Activated CD8-positive, alpha-beta T cell treated with anti-CD3 and anti-CD28 coated beads, Interleukin-2, amount 10 ng/mL, durations not matched to agents 7 days and 5 days (primary cell): ENCODE measurements at regions not wholly inside any gene's neighbourhood (a gene's known extent, or its start where the extent isn't known, plus 50 kb on each side); places are given as distances from the start of the nearest gene placed in this dataset.
A peak's percentile ranks its signal among the peaks of the same experiment; 100 is the strongest.

ENCODE experiments used
- ATAC-seq: fragments of 150-1000 bp; cut with Tn5 transposase; one replicate; pipeline ENCODE4 v1.10.0; 2021; ENCODE audit warnings: moderate library complexity
- CTCF ChIA-PET: fragments of 350-600 bp; sonication (Branson Sonifier 250); formaldehyde crosslinking; loops from one replicate; lab custom pipeline; 2021; ENCODE audit warnings: antibody characterized with exemption; lab: Charles Lee
- POLR2A ChIA-PET: fragments of 350-600 bp; sonication (Branson Sonifier 250); formaldehyde crosslinking; loops from one replicate; lab custom pipeline; 2021; ENCODE audit warnings: antibody characterized with exemption; lab: Charles Lee
- DNase-seq: peaks from one replicate; pipeline ENCODE4 v3.0.0-alpha.2; 2020
- H3K27ac Mint-ChIP-seq: one replicate; pipeline ENCODE4 v1.8.0; 2021; ENCODE audit warnings: mild to moderate bottlenecking, mixed read lengths
- H3K27me3 Mint-ChIP-seq: one replicate; pipeline ENCODE4 v1.8.0; 2021; ENCODE audit warnings: low read depth, mixed read lengths
- H3K36me3 Mint-ChIP-seq: one replicate; pipeline ENCODE4 v1.8.0; 2021; ENCODE audit warnings: low read depth, mixed read lengths
- H3K4me1 Mint-ChIP-seq: one replicate; pipeline ENCODE4 v1.8.0; 2021; ENCODE audit warnings: low read depth, mixed read lengths
- H3K4me3 Mint-ChIP-seq: one replicate; pipeline ENCODE4 v1.8.0; 2021; ENCODE audit warnings: mild to moderate bottlenecking, mixed read lengths
- H3K9me3 Mint-ChIP-seq: one replicate; pipeline ENCODE4 v1.8.0; 2022; ENCODE audit warnings: mixed read lengths; ENCODE audit not compliant: insufficient read depth

- ChIA-PET POLR2A (no interaction called here), CTCF (no interaction called here)
- Mint-ChIP-seq H3K27ac (no peak overlapping the region), H3K36me3 (no peaks in the 10 kb centered on the region), H3K4me3 (no peak overlapping the region), H3K4me1 (no peaks in the 10 kb centered on the region), H3K27me3 (no peaks in the 10 kb centered on the region), H3K9me3 (peaks cover 27% of the 10 kb centered on the region)
- no peak for ATAC-seq
- peak; percentile 44 for DNase-seq
Measured at GRCh38 chr6:18823782-18824386, 436.7 kb downstream of the RNF144B start.

- Mint-ChIP-seq H3K27ac (no peak overlapping the region), H3K27me3 (no peaks in the 10 kb centered on the region), H3K4me1 (no peaks in the 10 kb centered on the region), H3K4me3 (no peak overlapping the region), H3K36me3 (no peaks in the 10 kb centered on the region), H3K9me3 (peaks cover 5% of the 10 kb centered on the region)
- no peak for ATAC-seq
- CTCF ChIA-PET: no interaction called here
- POLR2A ChIA-PET: no interaction called here
- DNase-seq: no peak
Measured at GRCh38 chr6:18829272-18829870, 442.2 kb downstream of the RNF144B start.

GRCh38 chr6:18835976-18836375 is 448.8 kb downstream of the RNF144B start:
- no peak for ATAC-seq
- H3K9me3 Mint-ChIP-seq: no peaks in the 10 kb centered on the region
- H3K27ac Mint-ChIP-seq: no peak overlapping the region
- H3K4me3 Mint-ChIP-seq: no peak overlapping the region
- no peaks in the 10 kb centered on the region for H3K27me3 Mint-ChIP-seq
- DNase-seq: no peak
- H3K36me3 Mint-ChIP-seq: no peaks in the 10 kb centered on the region
- ChIA-PET CTCF (no interaction called here), POLR2A (no interaction called here)
- H3K4me1 Mint-ChIP-seq: no peaks in the 10 kb centered on the region

GRCh38 chr6:18837013-18837412 is 449.9 kb downstream of the RNF144B start:
- no peak overlapping the region for H3K27ac Mint-ChIP-seq
- ATAC-seq: no peak
- CTCF ChIA-PET: no interaction called here
- peaks cover 7% of the 10 kb centered on the region for H3K9me3 Mint-ChIP-seq
- no peaks in the 10 kb centered on the region for H3K27me3 Mint-ChIP-seq
- no peaks in the 10 kb centered on the region for H3K4me1 Mint-ChIP-seq
- POLR2A ChIA-PET: no interaction called here
- no peaks in the 10 kb centered on the region for H3K36me3 Mint-ChIP-seq
- no peak overlapping the region for H3K4me3 Mint-ChIP-seq
- no peak for DNase-seq

DNA sequence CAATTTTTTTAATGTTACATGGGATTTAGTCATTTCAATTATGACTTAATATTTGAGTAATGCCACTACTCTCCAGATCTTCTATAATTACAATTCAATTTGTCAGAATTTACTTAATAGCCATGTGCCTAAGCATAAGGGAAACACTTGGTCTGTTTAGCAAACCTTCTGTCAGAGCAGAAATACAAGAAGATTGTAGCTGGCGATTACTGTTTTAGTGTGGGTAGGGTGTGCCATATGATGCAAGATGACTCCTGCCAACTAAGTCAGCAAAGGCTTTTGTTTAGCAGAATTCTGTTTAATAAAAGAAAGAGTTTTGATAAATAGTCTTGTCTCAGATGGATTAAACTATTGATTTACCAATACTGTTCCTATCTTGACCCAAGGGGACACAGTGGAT is 455.4 kb downstream of the RNF144B start:
- Mint-ChIP-seq H3K36me3 (no peaks in the 10 kb centered on the region), H3K4me3 (no peak overlapping the region), H3K4me1 (no peaks in the 10 kb centered on the region), H3K27me3 (no peaks in the 10 kb centered on the region), H3K9me3 (peaks cover 7% of the 10 kb centered on the region), H3K27ac (no peak overlapping the region)
- no peak for DNase-seq
- ChIA-PET POLR2A (no interaction called here), CTCF (no interaction called here)
- ATAC-seq: no peak

DNA sequence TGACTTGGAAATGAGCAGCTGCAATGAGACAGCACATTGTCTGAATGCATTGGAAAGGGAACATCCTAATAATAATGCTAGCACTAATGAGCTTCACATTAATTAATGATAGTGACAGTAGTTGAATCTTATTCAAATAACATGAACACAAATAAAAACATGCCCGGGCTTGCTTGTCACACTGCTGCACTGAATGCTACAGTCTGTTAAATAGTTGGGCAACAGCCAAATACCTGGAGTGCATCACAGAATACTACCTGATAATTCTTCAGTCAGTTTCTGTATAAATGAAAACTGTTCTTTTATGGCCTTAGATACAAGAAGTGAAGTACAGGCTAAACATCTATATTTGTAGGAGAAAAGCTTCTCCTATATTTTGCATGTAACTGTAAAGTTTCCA is 458.7 kb downstream of the RNF144B start:
- DNase-seq (no peak), ATAC-seq (no peak)
- Mint-ChIP-seq H3K27ac (no peak overlapping the region), H3K9me3 (peaks cover 7% of the 10 kb centered on the region), H3K27me3 (no peaks in the 10 kb centered on the region), H3K4me1 (no peaks in the 10 kb centered on the region), H3K4me3 (no peak overlapping the region), H3K36me3 (no peaks in the 10 kb centered on the region)
- ChIA-PET CTCF (no interaction called here), POLR2A (no interaction called here)

DNA sequence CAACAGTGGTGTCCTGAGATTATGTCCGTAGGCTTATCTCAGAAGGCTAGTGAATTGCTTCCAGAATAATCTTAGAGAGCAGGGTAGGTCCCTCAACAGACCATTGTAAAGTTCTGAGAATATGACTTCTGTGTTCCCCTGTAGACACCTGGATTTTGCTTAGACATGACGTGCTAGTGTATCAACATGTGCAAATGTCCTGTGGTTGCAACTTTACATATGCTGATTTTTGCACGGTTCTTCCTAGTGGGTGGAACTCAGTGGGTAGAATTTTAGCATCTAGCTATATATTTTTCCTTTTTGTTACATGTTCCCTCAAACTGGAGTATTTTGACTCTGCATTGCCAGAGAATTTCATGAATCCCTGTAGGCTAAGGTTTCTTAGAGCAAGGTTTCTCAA is 459.2 kb downstream of the RNF144B start:
- CTCF ChIA-PET: no interaction called here
- ATAC-seq (no peak), DNase-seq (no peak)
- Mint-ChIP-seq H3K9me3 (peaks cover 6% of the 10 kb centered on the region), H3K27me3 (no peaks in the 10 kb centered on the region), H3K36me3 (no peaks in the 10 kb centered on the region), H3K4me3 (no peak overlapping the region), H3K27ac (no peak overlapping the region), H3K4me1 (no peaks in the 10 kb centered on the region)
- POLR2A ChIA-PET: no interaction called here

GRCh38 chr6:18861204-18861603 is 474.1 kb downstream of the RNF144B start:
- no peak for ATAC-seq
- CTCF ChIA-PET: no interaction called here
- Mint-ChIP-seq H3K4me3 (no peak overlapping the region), H3K27me3 (no peaks in the 10 kb centered on the region), H3K4me1 (no peaks in the 10 kb centered on the region), H3K27ac (no peak overlapping the region), H3K36me3 (no peaks in the 10 kb centered on the region), H3K9me3 (peaks cover 19% of the 10 kb centered on the region)
- no peak for DNase-seq
- POLR2A ChIA-PET: no interaction called here

GRCh38 chr6:18883268-18883667 is 496.1 kb downstream of the RNF144B start:
- H3K9me3 Mint-ChIP-seq: peaks cover 7% of the 10 kb centered on the region
- H3K4me1 Mint-ChIP-seq: no peaks in the 10 kb centered on the region
- no peaks in the 10 kb centered on the region for H3K27me3 Mint-ChIP-seq
- ChIA-PET POLR2A (no interaction called here), CTCF (no interaction called here)
- DNase-seq: no peak
- H3K27ac Mint-ChIP-seq: no peak overlapping the region
- H3K4me3 Mint-ChIP-seq: no peak overlapping the region
- no peaks in the 10 kb centered on the region for H3K36me3 Mint-ChIP-seq
- ATAC-seq: no peak

- CTCF ChIA-PET: no interaction called here
- DNase-seq (no peak), ATAC-seq (no peak)
- POLR2A ChIA-PET: no interaction called here
- H3K27me3 Mint-ChIP-seq: no peaks in the 10 kb centered on the region
- H3K4me1 Mint-ChIP-seq: no peaks in the 10 kb centered on the region
- H3K9me3 Mint-ChIP-seq: peaks cover 7% of the 10 kb centered on the region
- H3K36me3 Mint-ChIP-seq: no peaks in the 10 kb centered on the region
- no peak overlapping the region for H3K27ac Mint-ChIP-seq
- no peak overlapping the region for H3K4me3 Mint-ChIP-seq
Measured at GRCh38 chr6:18883851-18884250, 496.7 kb downstream of the RNF144B start.

DNA sequence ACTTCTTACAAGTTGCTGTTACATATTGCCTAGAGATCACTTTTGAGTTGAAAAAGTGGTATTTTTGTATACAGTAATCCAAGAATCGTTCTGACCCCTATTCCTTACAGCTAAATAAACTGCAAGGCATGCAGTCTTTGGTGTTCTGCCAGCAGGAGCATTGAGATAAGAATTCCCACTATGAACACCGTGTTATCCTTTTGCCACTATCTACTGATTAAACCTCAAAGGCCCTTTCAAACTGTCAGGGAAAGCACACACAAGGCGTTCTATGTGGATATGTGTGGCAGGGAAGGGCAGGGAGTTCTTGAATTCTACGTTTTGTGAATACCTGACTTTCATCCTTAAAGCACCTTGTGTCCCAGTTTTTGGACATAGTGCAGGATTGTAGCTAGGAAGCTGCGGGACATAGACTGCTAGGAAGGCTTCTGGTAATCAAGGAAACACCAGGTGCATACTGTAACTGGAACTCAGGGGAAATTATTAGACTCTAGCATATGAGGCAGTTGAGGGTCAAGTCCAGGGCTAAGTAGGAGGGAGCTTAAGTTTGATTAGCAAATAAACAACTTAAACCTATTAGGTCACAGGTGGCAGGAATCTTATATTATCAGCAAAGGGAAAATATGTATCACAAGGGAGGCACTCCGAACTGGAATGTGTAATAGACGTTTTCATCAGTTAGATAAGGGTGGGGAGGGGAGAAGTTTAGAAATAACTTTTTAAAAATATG is 506.6 kb downstream of the RNF144B start:
- H3K4me1 Mint-ChIP-seq: no peaks in the 10 kb centered on the region
- ChIA-PET POLR2A (no interaction called here), CTCF (no interaction called here)
- H3K27ac Mint-ChIP-seq: no peak overlapping the region
- H3K36me3 Mint-ChIP-seq: no peaks in the 10 kb centered on the region
- no peaks in the 10 kb centered on the region for H3K27me3 Mint-ChIP-seq
- no peak for DNase-seq
- H3K4me3 Mint-ChIP-seq: no peak overlapping the region
- H3K9me3 Mint-ChIP-seq: no peaks in the 10 kb centered on the region
- no peak for ATAC-seq

DNA sequence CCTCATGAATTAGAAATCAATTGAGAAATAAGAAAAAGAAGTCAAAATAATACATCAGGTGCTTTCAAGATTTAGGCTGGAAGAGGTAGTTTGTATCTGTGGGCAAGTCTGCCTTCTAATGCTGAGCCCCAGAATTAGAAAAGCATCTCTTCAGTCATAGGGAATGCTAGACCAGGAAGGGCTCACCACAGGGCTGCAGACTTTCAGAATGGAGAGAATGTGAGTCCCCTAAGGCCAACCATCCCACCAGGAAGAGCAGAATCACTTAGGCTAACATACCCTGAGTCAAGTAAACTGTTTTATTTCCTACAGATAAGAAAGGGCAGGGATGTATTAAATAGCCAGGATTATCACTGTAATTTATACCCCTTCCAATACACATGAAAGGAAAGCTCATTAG is 510.2 kb downstream of the RNF144B start:
- no peaks in the 10 kb centered on the region for H3K4me1 Mint-ChIP-seq
- DNase-seq: no peak

More for the DNA sequence above, 510.2 kb downstream of the RNF144B start:
- H3K4me3 Mint-ChIP-seq: no peak overlapping the region
- no peaks in the 10 kb centered on the region for H3K36me3 Mint-ChIP-seq
- ChIA-PET POLR2A (no interaction called here), CTCF (no interaction called here)
- ATAC-seq: no peak
- no peaks in the 10 kb centered on the region for H3K9me3 Mint-ChIP-seq
- H3K27ac Mint-ChIP-seq: no peak overlapping the region
- no peaks in the 10 kb centered on the region for H3K27me3 Mint-ChIP-seq
